Neural progenitor cell (in vitro differentiated cells): ENCODE measurements at regions not wholly inside any gene's neighbourhood (a gene's known extent, or its start where the extent isn't known, plus 50 kb on each side); places are given as distances from the start of the nearest gene placed in this dataset.

Source experiments
- DNase-seq: peaks from one replicate; pipeline ENCODE4 v3.0.0-alpha.2; 2016; ENCODE audit warnings: low spot score
- H2AFZ ChIP-seq: fragments of 200-600 bp; sonication (generic); replicated peaks from 2 replicates; pipeline ENCODE4 v1.6.1; 2016; ENCODE audit warnings: antibody characterized with exemption
- H3F3A ChIP-seq: fragments of 200-600 bp; sonication (generic); 2 replicates; pipeline ENCODE4 v1.6.1; 2016; ENCODE audit warnings: antibody characterized with exemption, low read depth
- H3K27ac ChIP-seq: fragments of 200-600 bp; sonication (generic); 2 replicates; pipeline ENCODE4 v1.5.1; 2016; ENCODE audit warnings: mild to moderate bottlenecking
- H3K27me3 ChIP-seq: fragments of 200-600 bp; sonication (generic); 2 replicates; pipeline ENCODE4 v1.6.1; 2016; ENCODE audit warnings: mild to moderate bottlenecking, moderate library complexity
- H3K36me3 ChIP-seq: fragments of 200-600 bp; sonication (generic); 2 replicates; pipeline ENCODE4 v1.5.1; 2016
- H3K4me1 ChIP-seq: fragments of 200-600 bp; sonication (generic); 2 replicates; pipeline ENCODE4 v1.6.1; 2016; ENCODE audit warnings: mixed run types
- H3K4me2 ChIP-seq: fragments of 200-600 bp; sonication (generic); 2 replicates; pipeline ENCODE4 v1.6.1; 2016
- H3K4me3 ChIP-seq: fragments of 200-600 bp; sonication (generic); 2 replicates; pipeline ENCODE4 v1.5.1; 2016
- H3K79me2 ChIP-seq: fragments of 200-600 bp; sonication (generic); 2 replicates; pipeline ENCODE4 v1.6.1; 2016; ENCODE audit warnings: low read depth
- H3K9ac ChIP-seq: fragments of 200-600 bp; sonication (generic); 2 replicates; pipeline ENCODE4 v1.6.1; 2016
- H3K9me3 ChIP-seq: fragments of 200-600 bp; sonication (generic); 2 replicates; pipeline ENCODE4 v1.5.1; 2016; ENCODE audit warnings: low read depth
- H4K20me1 ChIP-seq: fragments of 200-600 bp; sonication (generic); 2 replicates; pipeline ENCODE4 v1.6.1; 2016; ENCODE audit warnings: low read depth
- H3K27ac Mint-ChIP-seq: 3 replicates; pipeline ENCODE4 v1.8.0; 2021; ENCODE audit warnings: mixed read lengths
- H3K27me3 Mint-ChIP-seq: 2 replicates; pipeline ENCODE4 v1.8.0; 2022; ENCODE audit warnings: low read depth, mild to moderate bottlenecking, inconsistent platforms, moderate library complexity, mixed read lengths; ENCODE audit not compliant: insufficient read depth
- H3K36me3 Mint-ChIP-seq: 3 replicates; pipeline ENCODE4 v1.8.0; 2021; ENCODE audit warnings: mixed read lengths
- H3K4me1 Mint-ChIP-seq: 3 replicates; pipeline ENCODE4 v1.8.0; 2021; ENCODE audit warnings: mixed read lengths
- H3K4me3 Mint-ChIP-seq: 3 replicates; pipeline ENCODE4 v1.8.0; 2021; ENCODE audit warnings: mild to moderate bottlenecking, moderate library complexity, mixed read lengths
- H3K9me3 Mint-ChIP-seq: 3 replicates; pipeline ENCODE4 v1.8.0; 2020; ENCODE audit warnings: mixed read lengths
- CTCF ChIP-seq: fragments of 200-600 bp; sonication (generic); IDR thresholded peaks from 2 replicates; pipeline ENCODE4 v1.5.1; 2017; ENCODE audit warnings: antibody characterized with exemption, mild to moderate bottlenecking
- EZH2 ChIP-seq: fragments of 200-600 bp; sonication (generic); IDR thresholded peaks from 2 replicates; pipeline ENCODE4 v1.6.1; 2017; ENCODE audit warnings: antibody characterized with exemption, mild to moderate bottlenecking, moderate library complexity
- EZH2phosphoT487 ChIP-seq: fragments of 200-600 bp; sonication (generic); IDR thresholded peaks from 2 replicates; pipeline ENCODE4 v1.6.1; 2017; ENCODE audit warnings: antibody characterized with exemption

GRCh38 chr1:218754477-218754876 lies 409.3 kb downstream of the TGFB2 start:
- Mint-ChIP-seq H3K4me1 (no peaks in the 10 kb centered on the region), H3K27me3 (peaks cover 2% of the 10 kb centered on the region), H3K4me3 (no peak overlapping the region), H3K9me3 (peaks cover 10% of the 10 kb centered on the region), H3K36me3 (no peaks in the 10 kb centered on the region), H3K27ac (no peak overlapping the region)
- Histone ChIP-seq H3F3A (no peaks in the 10 kb centered on the region), H3K9ac (no peak overlapping the region), H3K79me2 (no peaks in the 10 kb centered on the region), H4K20me1 (no peaks in the 10 kb centered on the region), H3K27me3 (no peaks in the 10 kb centered on the region), H3K9me3 (no peaks in the 10 kb centered on the region), H3K4me3 (no peak overlapping the region), H3K27ac (no peak overlapping the region), H3K4me2 (no peak overlapping the region), H2AFZ (no peak overlapping the region), H3K36me3 (no peaks in the 10 kb centered on the region), H3K4me1 (no peaks in the 10 kb centered on the region)
- DNase-seq = no peak
- TF ChIP-seq EZH2 (no peak), EZH2phosphoT487 (no peak), CTCF (no peak)

GRCh38 chr1:218755128-218755527 lies 410.0 kb downstream of the TGFB2 start:
- TF ChIP-seq EZH2 (no peak), EZH2phosphoT487 (no peak), CTCF (no peak)
- no peaks in the 10 kb centered on the region for H3F3A ChIP-seq
- Mint-ChIP-seq H3K4me3 (no peak overlapping the region), H3K4me1 (no peaks in the 10 kb centered on the region), H3K9me3 (peaks cover 5% of the 10 kb centered on the region), H3K27ac (no peak overlapping the region), H3K36me3 (no peaks in the 10 kb centered on the region), H3K27me3 (no peaks in the 10 kb centered on the region)
- no peaks in the 10 kb centered on the region for H3K27me3 ChIP-seq
- H3K9me3 ChIP-seq = no peaks in the 10 kb centered on the region
- H2AFZ ChIP-seq = no peak overlapping the region
- no peak overlapping the region for H3K4me2 ChIP-seq
- no peaks in the 10 kb centered on the region for H4K20me1 ChIP-seq
- H3K4me3 ChIP-seq = no peak overlapping the region
- no peaks in the 10 kb centered on the region for H3K4me1 ChIP-seq
- H3K36me3 ChIP-seq = no peaks in the 10 kb centered on the region
- H3K27ac ChIP-seq = no peak overlapping the region
- no peak overlapping the region for H3K9ac ChIP-seq
- no peaks in the 10 kb centered on the region for H3K79me2 ChIP-seq
- DNase-seq = no peak

GRCh38 chr1:218759795-218760194 lies 413.9 kb upstream of the LYPLAL1 start:
- peaks cover 2% of the 10 kb centered on the region for H3K27me3 Mint-ChIP-seq
- no peak for TF ChIP-seq CTCF
- no peak for TF ChIP-seq EZH2phosphoT487
- TF ChIP-seq EZH2 = no peak
- no peak overlapping the region for H3K4me3 Mint-ChIP-seq
- H3K9me3 Mint-ChIP-seq = peaks cover 5% of the 10 kb centered on the region
- no peak overlapping the region for H3K4me3 ChIP-seq
- no peak overlapping the region for H3K27ac Mint-ChIP-seq
- H4K20me1 ChIP-seq = no peaks in the 10 kb centered on the region
- no peaks in the 10 kb centered on the region for H3K4me1 ChIP-seq
- H3K36me3 ChIP-seq = no peaks in the 10 kb centered on the region
- H2AFZ ChIP-seq = no peak overlapping the region
- no peaks in the 10 kb centered on the region for H3K36me3 Mint-ChIP-seq
- no peak overlapping the region for H3K4me2 ChIP-seq
- H3K79me2 ChIP-seq = no peaks in the 10 kb centered on the region
- no peak overlapping the region for H3K27ac ChIP-seq
- H3K9me3 ChIP-seq = no peaks in the 10 kb centered on the region
- no peaks in the 10 kb centered on the region for H3K4me1 Mint-ChIP-seq
- no peaks in the 10 kb centered on the region for H3F3A ChIP-seq
- no peak for DNase-seq
- H3K27me3 ChIP-seq = no peaks in the 10 kb centered on the region
- H3K9ac ChIP-seq = no peak overlapping the region
